SK-MEL-5 (cell line): ENCODE measurements at regions not wholly inside any gene's neighbourhood (a gene's known extent, or its start where the extent isn't known, plus 50 kb on each side); places are given as distances from the start of the nearest gene placed in this dataset.

Source experiments
- DNase-seq: peaks from one replicate; pipeline ENCODE4 v3.0.0-alpha.2; 2016; ENCODE audit warnings: low read depth, low spot score
- in situ Hi-C: cut with HindIII; loops from 2 replicates; pipeline ENCODE4 v1.10.0; 2016; ENCODE audit warnings: low sequenced_read_pairs, high pct_unique_total_duplicates, low pct_unique_long_range_greater_than_20kb

DNA sequence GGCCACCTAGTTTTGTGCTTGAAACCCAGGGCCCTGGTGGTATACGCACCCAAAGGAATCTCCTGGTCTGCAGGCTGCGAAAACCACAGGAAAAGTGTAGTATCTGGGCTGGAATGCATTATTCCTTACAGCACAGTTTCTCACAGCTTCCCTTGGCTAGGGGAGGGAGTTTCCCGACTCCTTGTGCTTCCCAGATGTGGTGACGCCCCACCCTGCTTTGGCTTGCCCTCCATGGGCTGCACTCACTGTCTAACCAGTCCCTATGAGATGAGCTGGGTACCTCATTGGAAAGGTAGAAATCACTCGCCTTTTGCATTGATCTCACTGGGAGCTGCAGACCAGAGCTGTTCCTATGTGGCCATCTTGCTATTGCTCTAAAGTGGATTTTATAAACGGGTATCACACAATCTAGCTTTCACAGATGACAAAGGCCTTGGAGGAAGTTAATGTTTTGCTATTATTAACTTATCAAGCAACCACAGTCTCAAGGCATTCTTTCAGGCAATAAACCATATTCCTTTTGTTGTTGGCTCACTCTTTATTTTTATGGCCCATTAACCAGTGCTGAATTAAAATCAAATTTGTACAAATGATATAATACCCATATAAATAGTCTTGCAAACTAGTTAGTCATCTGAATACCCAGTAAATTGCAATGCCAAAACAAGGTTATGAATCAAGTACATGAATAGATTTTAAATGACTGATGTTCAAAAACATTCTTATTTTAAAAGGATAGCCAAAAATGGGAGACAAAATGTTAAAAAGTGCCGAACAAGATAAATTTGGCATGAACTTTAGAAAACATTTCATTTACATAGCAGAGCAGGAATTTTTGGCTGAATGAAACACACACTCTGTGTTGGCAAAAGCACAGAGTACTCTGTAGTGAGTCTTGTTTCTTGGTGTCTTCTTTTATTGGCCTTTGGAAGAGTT, 475.4 kb upstream of the ARGLU1 start:
- DNase-seq, result no peak
- in situ Hi-C loops, result no loop called here

DNA sequence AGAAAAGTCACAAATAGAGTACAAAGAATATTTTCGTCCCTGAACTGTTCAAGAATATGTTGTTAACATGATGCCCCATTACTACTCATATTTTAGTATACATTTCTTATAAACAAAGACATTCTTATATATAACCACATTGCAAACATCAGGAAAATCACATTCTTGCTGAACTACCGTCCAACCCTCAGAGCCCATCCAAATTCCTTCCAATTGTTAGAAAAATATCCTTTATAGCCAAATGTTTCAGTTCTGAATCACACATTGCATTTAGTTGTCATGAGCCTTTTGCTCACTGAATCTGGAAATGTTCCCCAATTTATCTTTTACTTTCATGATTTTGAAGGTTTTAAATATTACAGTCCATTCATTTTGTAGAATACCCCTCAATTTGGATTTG, 467.8 kb upstream of the ARGLU1 start:
- in situ Hi-C loops, result no loop called here
- DNase-seq, result no peak

DNA sequence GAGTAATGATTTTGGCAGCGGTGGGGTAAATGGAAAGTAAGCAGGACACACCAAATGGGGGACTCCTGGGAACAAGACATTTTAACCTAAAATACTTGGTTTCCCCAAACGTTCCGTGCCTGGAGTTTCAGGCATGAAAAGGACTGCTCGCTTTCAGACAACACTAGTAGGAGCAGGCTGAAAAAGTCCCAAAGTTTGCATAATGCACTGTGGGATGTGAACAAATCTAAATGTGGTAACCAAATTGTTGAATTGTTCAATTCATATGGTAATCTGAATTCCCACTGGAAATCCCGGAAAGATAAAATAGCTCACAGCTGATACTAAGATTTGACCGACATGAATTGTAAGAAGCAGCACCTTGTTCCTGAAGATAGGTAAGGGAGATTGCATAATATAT, 467.2 kb upstream of the ARGLU1 start:
- in situ Hi-C loops, result no loop called here
- DNase-seq, result no peak

DNA sequence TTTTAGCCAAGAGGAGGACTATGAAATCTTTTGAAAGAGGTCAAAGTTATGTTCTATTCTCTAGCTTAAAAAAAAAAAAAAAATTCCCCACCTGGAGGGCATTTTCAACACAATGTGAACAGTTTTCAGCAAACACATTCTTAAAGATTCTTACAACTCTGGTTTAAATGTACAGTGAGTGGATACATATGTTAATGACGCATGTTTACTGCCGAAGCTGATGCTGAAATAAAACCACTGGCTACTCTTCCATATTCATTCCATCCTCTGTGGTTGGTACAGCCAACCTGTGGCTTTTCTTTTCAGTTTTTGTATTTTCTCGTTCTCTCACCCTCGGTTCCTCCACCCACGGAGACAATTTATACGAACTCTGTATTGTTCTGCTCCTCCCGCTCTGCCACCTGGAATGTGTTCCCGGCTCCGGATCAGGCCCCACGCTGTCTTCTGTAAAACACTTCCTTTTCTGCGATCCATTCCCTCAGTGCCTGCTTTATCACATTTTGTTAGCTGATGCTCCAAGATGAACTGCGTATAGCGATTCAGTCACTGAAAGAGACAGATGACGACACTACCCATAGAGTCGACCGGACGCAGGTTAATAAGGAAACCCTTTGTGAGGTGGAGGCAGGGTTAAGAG, 466.4 kb upstream of the ARGLU1 start:
- in situ Hi-C loops, result no loop called here
- DNase-seq, result no peak

DNA sequence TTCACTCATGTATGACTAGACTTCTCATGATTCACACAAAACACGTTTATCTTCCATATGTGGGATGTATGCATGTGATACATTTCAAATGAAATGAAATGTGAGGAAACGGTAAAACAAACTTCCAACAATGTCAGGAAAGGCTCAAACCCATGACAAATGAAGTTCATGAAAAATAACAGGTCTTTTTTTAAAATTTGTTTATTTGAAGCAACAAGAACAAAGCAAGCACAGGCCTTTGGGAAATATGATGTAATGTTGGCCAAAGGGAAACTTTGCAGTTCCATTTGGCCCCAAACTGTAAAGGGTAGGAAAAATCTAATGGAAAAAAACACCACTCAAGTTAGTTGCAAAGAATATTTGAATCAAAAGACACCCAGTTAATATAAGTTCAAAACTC, 463.8 kb upstream of the ARGLU1 start:
- DNase-seq, result no peak
- in situ Hi-C loops, result no loop called here

DNA sequence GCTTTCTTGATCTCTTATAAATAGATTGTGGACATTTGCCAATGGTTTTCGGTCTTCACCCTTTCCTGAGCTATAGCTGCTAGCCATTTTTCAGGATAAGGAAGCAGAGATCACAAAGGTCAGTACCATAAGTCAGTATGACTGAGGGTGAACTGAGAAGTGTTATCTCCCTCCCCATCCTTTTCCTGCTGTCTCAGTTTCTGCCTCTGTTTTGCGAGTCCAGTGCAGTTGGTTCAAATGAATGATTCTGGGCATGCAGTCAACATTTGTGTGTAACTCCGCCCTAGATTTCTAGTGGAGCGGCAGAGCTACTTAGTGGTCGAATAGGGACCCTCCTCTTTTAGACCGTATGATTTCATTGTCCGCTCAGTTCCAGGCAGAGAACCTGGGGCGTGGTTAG, 460.8 kb upstream of the ARGLU1 start:
- DNase-seq, result no peak
- in situ Hi-C loops, result no loop called here

DNA sequence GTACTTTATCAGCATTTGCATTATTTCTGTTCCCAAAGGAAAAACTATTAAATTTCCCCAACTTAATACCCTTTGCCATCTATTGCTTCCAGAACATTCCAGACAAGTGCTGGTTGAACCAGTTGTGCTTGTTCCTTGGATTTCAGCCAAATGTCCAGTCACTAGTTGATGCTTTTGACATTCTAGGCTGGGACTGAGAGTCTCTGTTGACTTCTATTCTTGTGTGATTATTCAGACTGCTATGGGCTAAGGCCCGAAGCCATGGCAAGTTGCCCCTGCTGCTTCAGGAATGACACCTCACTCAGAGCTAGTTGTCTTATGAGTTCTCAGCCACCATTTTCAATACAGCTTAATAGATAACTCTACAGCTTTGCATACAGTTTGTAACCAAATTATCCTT, 458.1 kb upstream of the ARGLU1 start:
- no peak for DNase-seq
- in situ Hi-C loops, result no loop called here

DNA sequence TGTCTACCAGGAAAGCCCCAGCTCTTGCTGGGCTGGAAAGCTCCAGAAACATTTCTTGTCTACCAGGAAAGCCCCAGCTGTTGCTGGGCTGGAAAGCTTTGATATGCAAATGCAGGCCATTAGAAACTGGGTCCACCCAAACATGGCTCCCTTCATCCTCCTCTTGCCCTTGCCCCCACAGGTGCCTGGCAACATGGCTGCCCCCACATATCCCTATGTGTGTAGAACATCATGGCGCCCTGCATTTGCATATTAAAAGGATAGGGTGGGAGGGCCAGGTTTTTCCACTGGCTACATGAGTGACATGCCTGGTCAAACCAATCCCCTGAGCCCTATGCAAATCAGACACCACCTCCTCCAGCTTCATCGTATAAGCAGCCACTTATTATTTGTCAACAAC, 455.4 kb upstream of the ARGLU1 start:
- in situ Hi-C loops, result no loop called here

DNA sequence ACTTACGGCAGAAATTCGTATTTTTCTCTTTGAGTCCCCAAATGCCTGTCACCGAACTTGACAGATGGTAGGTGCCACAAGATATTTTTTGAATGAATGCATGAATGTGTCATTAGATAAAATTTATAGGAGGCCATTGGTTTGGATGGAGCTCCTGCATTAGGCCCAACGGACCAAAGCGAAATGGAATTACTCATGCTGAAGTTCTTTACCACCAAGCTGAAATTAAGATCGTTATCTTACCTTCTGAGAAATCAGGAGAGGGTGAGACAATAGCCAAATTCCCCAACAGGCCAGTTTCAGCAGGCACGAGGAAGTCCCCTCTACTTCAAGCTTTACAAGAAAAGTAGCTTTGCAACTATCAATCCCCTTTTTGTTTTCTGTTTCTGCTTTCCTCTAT, 452.5 kb upstream of the ARGLU1 start:
- no peak for DNase-seq
- in situ Hi-C loops, result no loop called here

More for the DNA sequence above, 455.4 kb upstream of the ARGLU1 start:
- DNase-seq, result no peak

DNA sequence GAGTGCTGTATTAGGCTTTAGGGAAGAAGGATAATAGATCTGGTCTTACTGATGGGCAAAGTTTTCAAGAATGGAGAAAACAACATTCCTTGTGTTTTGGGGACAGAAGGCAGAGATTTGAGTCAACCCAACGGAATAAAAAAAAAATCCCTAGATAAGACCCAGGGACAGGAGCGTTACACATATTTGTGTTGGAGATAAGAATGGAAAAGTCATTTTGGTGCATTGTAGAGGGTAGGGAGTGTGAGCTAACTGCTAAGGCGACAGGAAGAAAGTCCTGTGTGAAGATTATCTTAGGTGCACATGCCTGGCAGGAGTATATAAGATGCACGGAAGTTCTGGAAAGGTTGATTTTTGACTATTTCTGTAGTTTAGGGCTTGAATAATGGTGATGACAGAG, 450.3 kb upstream of the ARGLU1 start:
- in situ Hi-C loops, result no loop called here
- no peak for DNase-seq

DNA sequence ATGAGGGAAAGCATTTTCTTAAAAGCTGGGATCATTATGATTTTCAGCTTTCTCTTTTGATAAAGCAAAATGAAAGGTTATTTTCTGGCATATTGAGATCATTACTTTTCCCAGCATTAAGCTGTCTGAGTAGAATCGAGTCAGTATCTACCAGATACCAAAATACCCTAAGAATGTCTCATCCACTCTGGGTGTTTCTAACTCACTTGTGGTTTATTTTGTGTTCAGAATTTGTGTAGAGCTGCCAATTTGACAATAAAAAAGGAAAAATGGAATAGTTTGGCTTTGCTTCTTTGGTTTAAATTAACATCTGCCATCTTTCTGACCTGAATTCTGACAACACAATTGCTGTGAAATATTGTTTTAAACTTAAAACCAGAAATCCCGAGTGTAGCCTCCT, 438.7 kb upstream of the ARGLU1 start:
- DNase-seq, result no peak
- in situ Hi-C loops, result no loop called here

DNA sequence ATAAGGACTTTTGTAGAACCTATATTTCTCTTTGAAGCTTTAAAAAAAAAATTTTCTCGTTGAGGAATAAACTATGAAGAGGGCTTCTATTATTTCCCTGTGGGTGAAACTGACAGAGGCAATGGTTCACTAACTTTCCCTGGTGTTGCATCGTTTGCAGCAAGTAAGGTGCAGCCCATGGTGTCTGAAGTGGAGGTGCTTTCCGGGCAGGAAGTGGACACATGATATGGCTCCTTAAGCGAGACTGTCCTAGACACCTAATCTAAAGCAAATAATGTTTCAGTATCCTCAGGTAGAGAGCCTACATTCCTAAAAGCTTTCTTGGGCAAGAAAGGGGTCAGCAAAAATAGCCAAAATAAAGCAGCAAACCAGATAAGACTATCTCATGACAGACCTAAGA, 437.6 kb upstream of the ARGLU1 start:
- no peak for DNase-seq
- in situ Hi-C loops, result no loop called here

DNA sequence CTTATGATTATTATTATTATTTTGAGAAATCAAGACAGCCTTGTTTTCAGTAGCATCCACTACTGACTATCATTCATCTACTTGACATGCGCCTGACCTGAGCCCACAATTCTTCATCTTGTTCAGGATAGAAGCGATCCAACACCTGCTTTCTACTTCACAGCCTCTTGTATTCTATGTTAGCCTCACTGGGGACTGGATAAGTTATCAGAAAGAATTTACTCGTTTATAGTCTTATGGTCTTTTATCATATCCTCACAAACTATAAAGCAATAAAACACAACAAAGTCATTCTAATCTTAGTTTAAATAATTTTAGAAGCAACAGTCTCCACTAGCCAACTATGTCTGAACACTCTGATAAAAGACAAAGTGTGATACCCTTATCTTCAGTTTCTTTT, 436.0 kb upstream of the ARGLU1 start:
- DNase-seq, result no peak
- in situ Hi-C loops, result no loop called here

DNA sequence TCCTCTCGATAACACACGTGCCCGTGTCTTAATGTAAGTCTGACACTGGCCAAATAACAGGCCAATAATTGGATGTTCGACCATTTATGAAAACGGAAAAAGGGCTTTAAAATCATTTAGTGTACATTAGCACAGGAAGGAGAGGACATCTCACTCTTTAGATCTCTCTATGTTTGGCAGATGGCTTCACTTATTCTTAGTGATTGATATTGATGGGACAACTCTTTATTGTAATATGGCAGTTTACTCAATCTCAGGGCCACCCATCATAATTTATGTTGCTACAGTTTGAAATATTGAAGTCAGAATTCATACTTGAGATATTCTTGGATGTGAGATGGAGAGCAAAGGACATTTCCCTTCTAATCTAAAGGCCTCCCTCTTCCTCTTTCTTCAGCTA, 430.7 kb upstream of the ARGLU1 start:
- DNase-seq, result no peak
- in situ Hi-C loops, result no loop called here

DNA sequence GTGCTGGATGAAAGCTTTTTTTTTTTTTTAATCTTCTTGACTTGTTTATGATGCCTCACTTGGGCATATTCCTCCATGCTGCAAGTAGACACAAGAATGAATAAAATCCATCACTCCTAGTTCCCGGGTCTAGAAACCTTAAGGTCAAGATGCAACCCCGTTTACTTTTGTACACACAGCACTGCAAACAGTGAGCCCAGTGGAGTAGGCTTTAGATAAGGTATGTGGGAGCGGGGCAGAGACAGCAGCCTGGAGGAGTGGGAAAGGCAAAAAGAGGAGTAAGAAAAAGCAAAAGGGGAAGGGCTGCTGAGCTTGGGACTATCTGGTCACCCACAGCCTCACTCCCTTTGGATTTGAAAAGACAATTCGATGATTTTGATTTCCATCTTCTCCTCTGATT, 429.8 kb upstream of the ARGLU1 start:
- DNase-seq, result no peak
- in situ Hi-C loops, result no loop called here

DNA sequence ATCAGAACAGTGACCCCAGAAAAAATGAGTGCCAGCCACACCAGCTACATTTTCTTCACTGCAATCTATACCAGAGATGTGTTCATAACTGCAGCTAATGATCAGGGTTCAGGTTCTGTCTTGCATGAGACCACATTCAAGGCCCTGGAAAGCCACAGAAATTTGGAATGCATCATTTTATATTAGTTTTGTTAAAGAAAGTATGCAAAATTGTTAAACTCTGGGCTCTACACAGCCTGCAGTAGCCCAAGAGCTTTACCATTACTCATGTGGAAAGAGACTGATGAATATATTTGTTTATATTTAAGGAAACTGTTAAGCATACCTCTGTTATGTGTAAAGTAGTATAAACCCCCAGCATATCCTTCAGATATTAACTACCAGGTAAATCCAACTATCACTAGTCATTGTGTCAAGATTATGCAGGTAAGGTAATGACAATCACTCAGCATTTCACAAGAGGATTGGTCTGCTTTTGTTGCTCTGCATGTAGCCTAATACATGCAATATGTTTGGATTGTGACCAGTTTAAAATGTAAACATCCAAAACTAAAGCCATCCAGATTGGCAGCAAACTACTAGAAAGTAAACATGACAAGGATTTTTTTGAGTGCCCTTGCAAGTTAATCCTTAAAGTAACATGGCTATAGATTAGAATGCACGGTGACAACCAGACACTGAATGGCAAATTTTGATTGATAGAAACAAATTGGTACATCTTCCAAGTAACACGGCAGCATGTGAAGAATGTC, 429.1 kb upstream of the ARGLU1 start:
- in situ Hi-C loops, result no loop called here
- no peak for DNase-seq

DNA sequence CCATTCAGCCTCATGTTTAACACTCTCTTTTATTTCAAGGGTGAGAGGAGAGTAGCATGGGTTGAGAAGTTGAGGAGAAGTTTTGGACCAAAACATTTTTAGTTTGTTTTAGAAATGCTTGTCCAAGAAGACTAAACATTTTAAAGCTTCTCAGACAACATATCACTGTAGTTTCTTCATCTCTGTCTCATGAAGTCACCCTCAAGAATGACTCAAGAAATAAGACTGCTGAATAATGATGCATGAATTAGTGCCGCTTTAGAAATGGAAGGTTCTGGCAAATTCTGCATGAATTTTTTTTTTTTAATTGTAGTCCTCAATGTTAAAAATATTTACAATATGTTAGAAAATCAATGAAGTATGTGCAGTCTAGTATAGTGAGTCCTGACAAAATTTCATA, 422.7 kb upstream of the ARGLU1 start:
- in situ Hi-C loops, result no loop called here
- no peak for DNase-seq

DNA sequence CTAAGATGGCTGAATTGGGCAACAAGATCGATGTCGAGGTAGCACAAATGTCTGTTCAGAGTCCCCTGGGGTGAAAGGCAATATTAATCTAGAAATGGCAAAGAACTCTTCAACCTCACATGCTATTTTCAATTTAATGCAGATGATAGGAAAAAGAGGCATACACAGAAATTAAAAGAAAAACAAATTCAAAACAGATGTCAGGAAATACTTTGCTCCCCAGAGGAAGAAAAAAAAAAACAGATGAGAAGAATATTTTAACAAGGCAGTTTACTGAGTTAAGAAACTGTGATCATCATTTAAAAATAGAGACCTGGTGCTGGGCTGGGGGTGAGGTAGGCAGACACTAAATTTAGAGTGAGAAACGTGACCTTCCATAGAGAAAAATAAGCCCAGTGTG, 421.9 kb upstream of the ARGLU1 start:
- in situ Hi-C loops, result no loop called here
- no peak for DNase-seq

DNA sequence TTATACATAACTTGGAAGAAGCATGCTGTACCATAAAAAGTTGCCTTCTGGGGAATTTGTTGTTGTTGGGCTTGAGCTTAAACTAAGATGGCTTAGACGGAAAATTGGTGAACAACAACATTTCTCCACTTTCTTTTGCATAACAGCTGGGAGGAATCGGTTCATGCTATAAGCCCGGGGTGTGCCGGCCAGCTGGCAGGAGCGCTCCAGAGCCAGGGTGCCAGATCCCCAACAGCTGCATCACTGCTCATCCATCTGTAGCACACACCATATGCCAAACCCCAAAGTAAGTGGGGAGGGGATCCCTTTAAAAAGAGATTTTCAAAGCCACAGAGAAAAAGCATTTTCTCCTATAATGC, 419.5 kb upstream of the ARGLU1 start:
- no peak for DNase-seq
- in situ Hi-C loops, result no loop called here
